ENCODE measurements at regions not wholly inside any gene's neighbourhood (a gene's known extent, or its start where the extent isn't known, plus 50 kb on each side); places are given as distances from the start of the nearest gene placed in this dataset.

DNA sequence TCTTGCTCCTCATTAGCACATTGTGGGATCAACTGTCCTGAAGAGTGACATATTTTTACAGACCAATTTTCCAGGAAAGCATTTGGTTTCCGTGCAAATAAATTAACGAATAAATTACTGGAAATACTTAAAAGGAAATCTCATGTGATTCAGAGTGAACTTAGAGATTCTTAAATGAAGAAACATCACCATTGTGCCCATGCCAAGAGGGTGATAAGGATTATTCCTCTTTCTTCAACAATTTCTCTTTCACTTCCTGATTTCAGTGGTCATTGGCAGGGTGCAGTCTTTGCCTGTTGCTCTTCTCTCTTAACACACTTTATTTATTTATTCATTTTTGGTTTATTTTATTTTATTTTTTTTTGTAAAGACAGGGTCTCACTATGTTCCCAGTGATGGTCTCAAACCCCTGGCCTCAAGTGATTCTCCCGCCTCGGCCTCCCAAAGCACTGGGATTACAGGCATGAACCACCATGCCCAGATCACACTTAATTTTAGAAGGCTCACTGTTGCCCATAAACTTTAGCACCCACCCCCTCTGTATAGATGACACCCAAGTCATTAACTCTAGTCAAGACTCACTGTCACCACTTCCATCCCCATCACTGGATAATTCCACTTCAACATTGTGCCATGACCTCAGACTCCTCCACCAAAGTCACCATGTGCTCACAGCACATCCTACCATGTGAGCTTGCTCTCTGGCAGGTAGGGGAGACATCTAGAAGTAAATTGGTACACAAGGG is 92.6 kb upstream of the CERS6 start:
- TF ChIP-seq, protein P1, sequence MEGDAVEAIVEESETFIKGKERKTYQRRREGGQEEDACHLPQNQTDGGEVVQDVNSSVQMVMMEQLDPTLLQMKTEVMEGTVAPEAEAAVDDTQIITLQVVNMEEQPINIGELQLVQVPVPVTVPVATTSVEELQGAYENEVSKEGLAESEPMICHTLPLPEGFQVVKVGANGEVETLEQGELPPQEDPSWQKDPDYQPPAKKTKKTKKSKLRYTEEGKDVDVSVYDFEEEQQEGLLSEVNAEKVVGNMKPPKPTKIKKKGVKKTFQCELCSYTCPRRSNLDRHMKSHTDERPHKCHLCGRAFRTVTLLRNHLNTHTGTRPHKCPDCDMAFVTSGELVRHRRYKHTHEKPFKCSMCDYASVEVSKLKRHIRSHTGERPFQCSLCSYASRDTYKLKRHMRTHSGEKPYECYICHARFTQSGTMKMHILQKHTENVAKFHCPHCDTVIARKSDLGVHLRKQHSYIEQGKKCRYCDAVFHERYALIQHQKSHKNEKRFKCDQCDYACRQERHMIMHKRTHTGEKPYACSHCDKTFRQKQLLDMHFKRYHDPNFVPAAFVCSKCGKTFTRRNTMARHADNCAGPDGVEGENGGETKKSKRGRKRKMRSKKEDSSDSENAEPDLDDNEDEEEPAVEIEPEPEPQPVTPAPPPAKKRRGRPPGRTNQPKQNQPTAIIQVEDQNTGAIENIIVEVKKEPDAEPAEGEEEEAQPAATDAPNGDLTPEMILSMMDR (IDR thresholded peaks at IDR 0.05) = no peak
- TF ChIP-seq ZFX (IDR thresholded peaks at IDR 0.05; ENCODE audit: borderline replicate concordance) = no peak
- H3K27ac ChIP-seq = no peak overlapping the region

DNA sequence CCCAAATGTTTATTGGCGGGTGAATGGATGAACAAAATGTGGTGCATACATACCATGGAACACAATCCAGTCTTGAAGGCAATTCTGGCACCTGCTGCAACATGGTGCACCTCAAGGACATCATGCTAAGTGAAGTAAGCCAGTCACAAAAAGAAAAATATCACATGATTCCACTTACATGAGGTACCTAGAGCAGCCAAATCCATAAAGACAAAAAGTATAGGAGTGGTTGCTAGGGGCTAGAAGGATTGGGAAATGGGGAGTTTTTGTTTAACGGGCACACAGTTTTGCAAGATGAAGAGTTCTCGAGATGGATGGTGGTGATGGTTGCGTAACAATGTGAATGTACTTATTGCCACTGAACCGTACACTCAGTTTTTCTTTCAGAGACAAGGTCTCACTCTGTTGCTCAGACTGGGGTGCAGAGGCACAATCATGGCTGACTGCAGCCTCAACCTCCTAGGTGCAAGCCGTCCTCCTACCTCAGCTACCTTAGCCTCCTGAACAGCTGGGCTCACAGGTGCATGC is 90.9 kb upstream of the CERS6 start:
- no peak overlapping the region for H3K27ac ChIP-seq
- TF ChIP-seq ZFX (IDR thresholded peaks at IDR 0.05; ENCODE audit: borderline replicate concordance) = no peak
- TF ChIP-seq, protein P1 (IDR thresholded peaks at IDR 0.05) = no peak

DNA sequence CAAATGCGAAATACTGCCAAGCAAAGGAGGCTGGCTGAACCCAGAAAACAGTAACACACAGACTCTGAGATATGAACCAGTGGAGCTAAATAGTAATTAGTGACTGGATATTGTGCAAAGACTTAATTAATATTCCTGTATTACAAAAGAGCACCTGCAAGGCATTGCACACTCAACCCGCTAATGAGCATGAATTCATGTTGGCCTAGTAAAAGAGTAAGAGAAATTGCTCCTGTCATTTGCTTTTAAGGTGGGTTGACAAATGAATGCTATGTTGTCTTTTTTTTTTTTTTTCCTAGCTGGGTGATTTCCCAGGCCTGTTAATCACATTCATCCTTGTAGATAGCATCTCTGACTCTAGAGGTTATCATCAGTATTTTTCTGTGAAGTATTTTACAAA is 87.0 kb upstream of the CERS6 start:
- no peak overlapping the region for H3K27ac ChIP-seq
- TF ChIP-seq, protein P1 (IDR thresholded peaks at IDR 0.05) = no peak

DNA sequence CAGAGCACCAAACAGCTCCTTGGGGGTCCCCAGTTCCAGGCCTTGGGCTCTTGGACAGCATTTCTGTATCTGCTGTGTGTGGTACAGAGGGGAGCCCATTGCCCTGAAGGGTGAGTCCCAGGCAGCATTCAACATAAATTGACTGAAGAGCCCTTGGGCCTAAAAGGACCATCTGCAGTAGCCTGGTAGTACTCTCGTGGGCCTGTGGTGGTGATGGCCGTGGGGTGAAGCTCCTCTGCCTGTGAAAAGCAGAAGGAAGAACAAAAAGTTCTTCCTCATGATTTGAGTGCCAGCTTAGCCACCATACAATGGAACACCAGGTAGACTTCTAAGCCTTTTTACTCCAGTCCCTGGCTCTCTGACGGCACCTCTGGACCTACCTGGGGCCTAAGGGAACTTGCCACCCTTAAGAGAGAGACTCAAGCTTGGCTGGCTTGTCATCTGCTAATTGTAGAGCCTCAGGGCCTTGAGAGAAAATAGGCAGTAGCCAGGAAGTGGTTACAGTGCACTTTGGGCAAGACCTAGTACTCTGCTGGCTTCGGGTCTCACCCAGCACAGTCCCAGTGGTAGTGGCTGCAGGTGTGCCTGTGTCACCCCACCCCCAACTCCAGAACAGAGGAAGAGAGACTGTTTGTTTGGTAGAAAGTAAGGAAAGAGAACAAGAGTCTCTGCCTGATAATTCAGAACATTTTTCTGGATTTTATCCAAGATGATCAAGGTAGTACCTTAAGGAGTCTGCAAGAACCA is 84.6 kb upstream of the CERS6 start:
- TF ChIP-seq, protein P1 (IDR thresholded peaks at IDR 0.05) = no peak
- TF ChIP-seq ZFX (IDR thresholded peaks at IDR 0.05; ENCODE audit: borderline replicate concordance) = no peak
- H3K27ac ChIP-seq = no peak overlapping the region

DNA sequence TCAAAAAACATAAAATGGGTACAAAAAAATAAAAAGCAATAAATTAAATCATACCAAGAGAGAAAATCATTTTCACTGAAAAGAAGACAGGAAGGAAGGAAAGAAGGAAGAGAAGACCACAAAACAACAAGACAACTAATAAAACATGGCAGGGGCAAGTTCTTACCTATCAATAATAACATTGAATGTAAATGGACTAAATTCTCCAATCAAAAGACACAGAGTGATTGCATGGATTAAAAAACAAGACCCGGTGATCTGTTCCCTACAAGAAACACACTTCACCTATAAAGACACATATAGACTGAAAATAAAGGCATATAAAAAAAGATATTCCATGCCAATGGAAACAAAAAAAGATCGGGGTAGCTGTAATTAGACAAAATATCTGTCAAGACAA is 82.6 kb upstream of the CERS6 start:
- no peak for TF ChIP-seq ZFX (IDR thresholded peaks at IDR 0.05; ENCODE audit: borderline replicate concordance)
- TF ChIP-seq, protein P1 (IDR thresholded peaks at IDR 0.05) = no peak
- no peak overlapping the region for H3K27ac ChIP-seq

DNA sequence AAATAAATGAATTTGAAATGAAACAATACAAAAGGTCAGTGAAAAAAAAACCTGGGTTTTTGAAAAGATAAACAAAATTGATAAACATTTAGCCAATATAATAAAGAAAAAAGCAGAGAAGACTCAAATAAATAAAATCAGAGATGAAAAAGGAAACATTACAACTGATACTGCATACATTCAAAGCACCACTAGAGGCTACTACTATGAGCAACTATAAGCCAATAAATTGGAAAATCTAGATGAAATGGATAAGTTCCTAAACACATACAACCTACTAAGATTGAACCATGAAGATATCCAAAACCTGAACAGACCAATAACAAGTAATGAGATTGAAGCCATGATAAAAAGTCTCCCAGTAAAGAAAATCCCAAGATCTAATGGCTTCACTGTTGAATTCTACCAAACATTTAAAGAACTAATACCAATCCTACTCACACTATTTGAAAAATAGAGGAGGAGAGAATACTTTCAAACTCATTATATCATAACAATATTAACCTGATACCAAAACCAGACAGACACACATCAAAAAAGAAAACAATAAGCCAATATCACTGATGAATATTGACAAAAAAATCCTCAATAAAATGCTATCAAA is 80.8 kb upstream of the CERS6 start:
- no peak overlapping the region for H3K27ac ChIP-seq
- TF ChIP-seq, protein P1 (IDR thresholded peaks at IDR 0.05) = no peak
- no peak for TF ChIP-seq ZFX (IDR thresholded peaks at IDR 0.05; ENCODE audit: borderline replicate concordance)

All from 22Rv1 (cell line).